ENCODE measurements at regions not wholly inside any gene's neighbourhood (a gene's known extent, or its start where the extent isn't known, plus 50 kb on each side); places are given as distances from the start of the nearest gene placed in this dataset.
A peak's percentile ranks its signal among the peaks of the same experiment; 100 is the strongest.

- H3K9ac ChIP-seq (ENCODE audit: low read depth in 1 of 3, low read length in 3 of 3) = peak overlapping the region; percentile 32 to 79 (median 43)
- no peaks in the 10 kb centered on the region for H3K27me3 ChIP-seq (ENCODE audit: control insufficient read depth in 3 of 3, insufficient read depth in 3 of 3, low read length in 3 of 3)
- H3K27ac ChIP-seq (ENCODE audit: low read depth, low read length) = peak overlapping the region; percentile 36
- H3K36me3 ChIP-seq (ENCODE audit: control insufficient read depth in 3 of 3, insufficient read depth in 3 of 3, low read length in 3 of 3) = no peaks in the 10 kb centered on the region
- no peaks in the 10 kb centered on the region for H3K9me3 ChIP-seq (ENCODE audit: control insufficient read depth in 3 of 3, low read length in 3 of 3)
- H3K4me1 ChIP-seq (ENCODE audit: control insufficient read depth in 3 of 3, insufficient read depth in 3 of 3, low read length in 3 of 3) = peaks cover 17 to 20% (median 20%) of the 10 kb centered on the region in 3 donors
- peak overlapping the region; percentile 30 to 49 (median 41) for H3K4me3 ChIP-seq (ENCODE audit: low read length in 3 of 3)
Measured at GRCh38 chr10:131574363-131574706, 262.8 kb upstream of the TCERG1L start.

- H3K9me3 ChIP-seq (ENCODE audit: control insufficient read depth in 3 of 3, low read length in 3 of 3) = no peaks in the 10 kb centered on the region
- H3K27ac ChIP-seq (ENCODE audit: low read depth, low read length) = peak overlapping the region; percentile 36
Measured at GRCh38 chr10:131574707-131575430, 263.3 kb upstream of the TCERG1L start.

GRCh38 chr10:131575877-131576276, 264.4 kb upstream of the TCERG1L start:
- no peaks in the 10 kb centered on the region for H3K27me3 ChIP-seq (ENCODE audit: control insufficient read depth in 3 of 3, insufficient read depth in 3 of 3, low read length in 3 of 3)
- H3K4me3 ChIP-seq (ENCODE audit: low read length in 3 of 3) = no peak overlapping the region
- no peaks in the 10 kb centered on the region for H3K9me3 ChIP-seq (ENCODE audit: control insufficient read depth in 3 of 3, low read length in 3 of 3)
- H3K36me3 ChIP-seq (ENCODE audit: control insufficient read depth in 3 of 3, insufficient read depth in 3 of 3, low read length in 3 of 3) = no peaks in the 10 kb centered on the region
- H3K9ac ChIP-seq (ENCODE audit: low read depth in 1 of 3, low read length in 3 of 3) = no peak overlapping the region
- H3K27ac ChIP-seq (ENCODE audit: low read depth, low read length) = no peak overlapping the region
- H3K4me1 ChIP-seq (ENCODE audit: control insufficient read depth in 3 of 3, insufficient read depth in 3 of 3, low read length in 3 of 3) = peaks cover 17 to 20% (median 20%) of the 10 kb centered on the region in 3 donors

More at GRCh38 chr10:131574707-131575430, 263.3 kb upstream of the TCERG1L start:
- no peaks in the 10 kb centered on the region for H3K27me3 ChIP-seq (ENCODE audit: control insufficient read depth in 3 of 3, insufficient read depth in 3 of 3, low read length in 3 of 3)
- peak overlapping the region; percentile 30 to 49 (median 41) for H3K4me3 ChIP-seq (ENCODE audit: low read length in 3 of 3)
- H3K9ac ChIP-seq (ENCODE audit: low read depth in 1 of 3, low read length in 3 of 3) = peak overlapping the region; percentile 32 to 79 (median 43)
- peaks cover 17 to 20% (median 20%) of the 10 kb centered on the region in 3 donors for H3K4me1 ChIP-seq (ENCODE audit: control insufficient read depth in 3 of 3, insufficient read depth in 3 of 3, low read length in 3 of 3)
- no peaks in the 10 kb centered on the region for H3K36me3 ChIP-seq (ENCODE audit: control insufficient read depth in 3 of 3, insufficient read depth in 3 of 3, low read length in 3 of 3)

GRCh38 chr10:131576341-131577177, 265.0 kb upstream of the TCERG1L start:
- Histone ChIP-seq H3K9me3 (ENCODE audit: control insufficient read depth in 3 of 3, low read length in 3 of 3) (no peaks in the 10 kb centered on the region), H3K4me3 (ENCODE audit: low read length in 3 of 3) (no peak overlapping the region), H3K9ac (ENCODE audit: low read depth in 1 of 3, low read length in 3 of 3) (no peak overlapping the region)

GRCh38 chr10:131577178-131577555, 265.6 kb upstream of the TCERG1L start:
- Histone ChIP-seq H3K36me3 (ENCODE audit: control insufficient read depth in 3 of 3, insufficient read depth in 3 of 3, low read length in 3 of 3) (no peaks in the 10 kb centered on the region), H3K4me1 (ENCODE audit: control insufficient read depth in 3 of 3, insufficient read depth in 3 of 3, low read length in 3 of 3) (peaks cover 17 to 20% (median 20%) of the 10 kb centered on the region in 3 donors), H3K27me3 (ENCODE audit: control insufficient read depth in 3 of 3, insufficient read depth in 3 of 3, low read length in 3 of 3) (no peaks in the 10 kb centered on the region), H3K9me3 (ENCODE audit: control insufficient read depth in 3 of 3, low read length in 3 of 3) (no peaks in the 10 kb centered on the region), H3K27ac (ENCODE audit: low read depth, low read length) (no peak overlapping the region), H3K9ac (ENCODE audit: low read depth in 1 of 3, low read length in 3 of 3) (no peak overlapping the region), H3K4me3 (ENCODE audit: low read length in 3 of 3) (no peak overlapping the region)

More at GRCh38 chr10:131576341-131577177, 265.0 kb upstream of the TCERG1L start:
- no peaks in the 10 kb centered on the region for H3K36me3 ChIP-seq (ENCODE audit: control insufficient read depth in 3 of 3, insufficient read depth in 3 of 3, low read length in 3 of 3)
- no peak overlapping the region for H3K27ac ChIP-seq (ENCODE audit: low read depth, low read length)
- H3K27me3 ChIP-seq (ENCODE audit: control insufficient read depth in 3 of 3, insufficient read depth in 3 of 3, low read length in 3 of 3) = no peaks in the 10 kb centered on the region
- peaks cover 17 to 20% (median 20%) of the 10 kb centered on the region in 3 donors for H3K4me1 ChIP-seq (ENCODE audit: control insufficient read depth in 3 of 3, insufficient read depth in 3 of 3, low read length in 3 of 3)

- peaks cover 17 to 20% (median 20%) of the 10 kb centered on the region in 3 donors for H3K4me1 ChIP-seq (ENCODE audit: control insufficient read depth in 3 of 3, insufficient read depth in 3 of 3, low read length in 3 of 3)
- no peak overlapping the region for H3K27ac ChIP-seq (ENCODE audit: low read depth, low read length)
- no peaks in the 10 kb centered on the region for H3K36me3 ChIP-seq (ENCODE audit: control insufficient read depth in 3 of 3, insufficient read depth in 3 of 3, low read length in 3 of 3)
- H3K27me3 ChIP-seq (ENCODE audit: control insufficient read depth in 3 of 3, insufficient read depth in 3 of 3, low read length in 3 of 3) = no peaks in the 10 kb centered on the region
- H3K9ac ChIP-seq (ENCODE audit: low read depth in 1 of 3, low read length in 3 of 3) = no peak overlapping the region
- H3K9me3 ChIP-seq (ENCODE audit: control insufficient read depth in 3 of 3, low read length in 3 of 3) = no peaks in the 10 kb centered on the region
- H3K4me3 ChIP-seq (ENCODE audit: low read length in 3 of 3) = no peak overlapping the region
Measured at GRCh38 chr10:131577786-131578471, 266.4 kb upstream of the TCERG1L start.

GRCh38 chr10:131578472-131578970, 267.0 kb upstream of the TCERG1L start:
- Histone ChIP-seq H3K27ac (ENCODE audit: low read depth, low read length) (no peak overlapping the region), H3K9ac (ENCODE audit: low read depth in 1 of 3, low read length in 3 of 3) (no peak overlapping the region), H3K4me1 (ENCODE audit: control insufficient read depth in 3 of 3, insufficient read depth in 3 of 3, low read length in 3 of 3) (peaks cover 16 to 19% (median 19%) of the 10 kb centered on the region in 3 donors), H3K9me3 (ENCODE audit: control insufficient read depth in 3 of 3, low read length in 3 of 3) (no peaks in the 10 kb centered on the region), H3K36me3 (ENCODE audit: control insufficient read depth in 3 of 3, insufficient read depth in 3 of 3, low read length in 3 of 3) (no peaks in the 10 kb centered on the region), H3K27me3 (ENCODE audit: control insufficient read depth in 3 of 3, insufficient read depth in 3 of 3, low read length in 3 of 3) (no peaks in the 10 kb centered on the region), H3K4me3 (ENCODE audit: low read length in 3 of 3) (no peak overlapping the region)

GRCh38 chr10:131579251-131580071, 267.9 kb upstream of the TCERG1L start:
- no peak overlapping the region for H3K27ac ChIP-seq (ENCODE audit: low read depth, low read length)
- H3K9me3 ChIP-seq (ENCODE audit: control insufficient read depth in 3 of 3, low read length in 3 of 3) = no peaks in the 10 kb centered on the region
- H3K27me3 ChIP-seq (ENCODE audit: control insufficient read depth in 3 of 3, insufficient read depth in 3 of 3, low read length in 3 of 3) = no peaks in the 10 kb centered on the region
- no peak overlapping the region for H3K9ac ChIP-seq (ENCODE audit: low read depth in 1 of 3, low read length in 3 of 3)
- no peak overlapping the region for H3K4me3 ChIP-seq (ENCODE audit: low read length in 3 of 3)
- peaks cover 8 to 11% (median 10%) of the 10 kb centered on the region in 3 donors for H3K4me1 ChIP-seq (ENCODE audit: control insufficient read depth in 3 of 3, insufficient read depth in 3 of 3, low read length in 3 of 3)
- no peaks in the 10 kb centered on the region for H3K36me3 ChIP-seq (ENCODE audit: control insufficient read depth in 3 of 3, insufficient read depth in 3 of 3, low read length in 3 of 3)

GRCh38 chr10:131580076-131580652, 268.6 kb upstream of the TCERG1L start:
- Histone ChIP-seq H3K36me3 (ENCODE audit: control insufficient read depth in 3 of 3, insufficient read depth in 3 of 3, low read length in 3 of 3) (no peaks in the 10 kb centered on the region), H3K4me3 (ENCODE audit: low read length in 3 of 3) (no peak overlapping the region), H3K27me3 (ENCODE audit: control insufficient read depth in 3 of 3, insufficient read depth in 3 of 3, low read length in 3 of 3) (no peaks in the 10 kb centered on the region), H3K4me1 (ENCODE audit: control insufficient read depth in 3 of 3, insufficient read depth in 3 of 3, low read length in 3 of 3) (peaks cover 2 to 4% (median 4%) of the 10 kb centered on the region in 3 donors), H3K9ac (ENCODE audit: low read depth in 1 of 3, low read length in 3 of 3) (no peak overlapping the region), H3K9me3 (ENCODE audit: control insufficient read depth in 3 of 3, low read length in 3 of 3) (no peaks in the 10 kb centered on the region), H3K27ac (ENCODE audit: low read depth, low read length) (no peak overlapping the region)
